Hepatocyte (in vitro differentiated cells): ENCODE measurements at regions not wholly inside any gene's neighbourhood (a gene's known extent, or its start where the extent isn't known, plus 50 kb on each side); places are given as distances from the start of the nearest gene placed in this dataset.

Source experiments
- CTCF ChIP-seq: fragments of 200-600 bp; sonication (generic); IDR thresholded peaks from 2 replicates; pipeline ENCODE4 v1.5.1; 2016; ENCODE audit warnings: antibody characterized with exemption, mild to moderate bottlenecking; ENCODE audit not compliant: poor library complexity
- EZH2phosphoT487 ChIP-seq: fragments of 200-600 bp; sonication (generic); IDR thresholded peaks from one replicate; pipeline ENCODE4 v1.6.1; 2018; ENCODE audit warnings: antibody characterized with exemption, mild to moderate bottlenecking, low read depth, moderate library complexity; ENCODE audit not compliant: unreplicated experiment, severe bottlenecking

DNA sequence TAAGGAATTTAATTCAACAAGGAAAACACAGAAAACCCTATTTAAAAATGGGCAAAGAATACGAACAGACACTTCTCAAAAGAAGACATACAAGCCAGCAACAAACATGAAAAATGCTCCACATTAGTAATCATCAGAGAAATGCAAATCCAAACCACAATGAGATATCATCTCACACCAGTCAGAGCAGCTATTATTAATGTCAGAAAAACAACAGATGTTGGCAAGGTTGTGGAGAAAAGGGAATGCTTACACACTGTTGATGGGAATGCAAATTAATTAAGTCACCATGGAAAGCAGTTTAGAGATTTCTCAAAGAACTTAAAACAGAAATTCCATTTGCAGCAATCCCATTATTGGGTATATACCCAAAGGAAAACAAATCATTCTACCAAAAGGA is 55.2 kb downstream of the GCC1 start:
- TF ChIP-seq CTCF (no peak), EZH2phosphoT487 (no peak)
